Renal cortical epithelial cell (primary cell): ENCODE measurements at regions not wholly inside any gene's neighbourhood (a gene's known extent, or its start where the extent isn't known, plus 50 kb on each side); places are given as distances from the start of the nearest gene placed in this dataset.
A peak's percentile ranks its signal among the peaks of the same experiment; 100 is the strongest.
"Not testable (repeated sequence)": the region's sequence is repeated elsewhere in the genome, so short reads cannot be mapped to it uniquely, and the experiment has no call there.

Experiments
- DNase-seq: peaks from one replicate; pipeline ENCODE4 v3.0.0-alpha.2; 2011; ENCODE audit warnings: low read depth

GRCh38 chr5:154702477-154702876 is 52.7 kb upstream of the LARP1 start:
- DNase-seq: no peak

- DNase-seq: not testable (repeated sequence)
Observed at GRCh38 chr5:154701725-154702124, 53.5 kb upstream of the LARP1 start.

GRCh38 chr5:154701181-154701580 is 54.0 kb upstream of the LARP1 start:
- DNase-seq: no peak

GRCh38 chr5:154700289-154700928 is 54.8 kb upstream of the LARP1 start:
- not testable (repeated sequence) for DNase-seq

- peak; percentile 31 for DNase-seq
Observed at GRCh38 chr5:154698763-154699162, 56.4 kb upstream of the LARP1 start.

- DNase-seq: no peak
Observed at GRCh38 chr5:154697371-154697770, 57.8 kb upstream of the LARP1 start.

- DNase-seq: no peak
Observed at GRCh38 chr5:154696891-154697290, 58.3 kb upstream of the LARP1 start.

- no peak for DNase-seq
Observed at GRCh38 chr5:154694159-154694558, 61.0 kb upstream of the LARP1 start.

GRCh38 chr5:154690488-154690887 is 64.7 kb upstream of the LARP1 start:
- DNase-seq: no peak

GRCh38 chr5:154686490-154686889 is 68.7 kb upstream of the LARP1 start:
- no peak for DNase-seq

GRCh38 chr5:154683101-154683880 is 71.9 kb upstream of the LARP1 start:
- DNase-seq: no peak

- no peak for DNase-seq
Observed at GRCh38 chr5:154679501-154679900, 75.7 kb upstream of the LARP1 start.

GRCh38 chr5:154677921-154678320 is 77.3 kb upstream of the LARP1 start:
- peak; percentile 28 for DNase-seq

- DNase-seq: no peak
Observed at GRCh38 chr5:154676508-154676907, 78.7 kb upstream of the LARP1 start.

- no peak for DNase-seq
Observed at GRCh38 chr5:154674029-154674428, 81.1 kb upstream of the LARP1 start.

GRCh38 chr5:154673506-154673905 is 81.7 kb upstream of the LARP1 start:
- DNase-seq: no peak

- not testable (repeated sequence) for DNase-seq
Observed at GRCh38 chr5:154669913-154670312, 85.3 kb upstream of the LARP1 start.

GRCh38 chr5:154669402-154669801 is 85.8 kb upstream of the LARP1 start:
- DNase-seq: no peak

GRCh38 chr5:154664869-154665268 is 90.3 kb upstream of the LARP1 start:
- DNase-seq: no peak

- no peak for DNase-seq
Observed at GRCh38 chr5:154663424-154663823, 91.8 kb upstream of the LARP1 start.

- peak; percentile 15 for DNase-seq
Observed at GRCh38 chr5:154654486-154655371, 100.4 kb upstream of the LARP1 start.

- no peak for DNase-seq
Observed at GRCh38 chr5:154653764-154654485, 101.3 kb upstream of the LARP1 start.
